WTC11 (cell line): ENCODE measurements at regions not wholly inside any gene's neighbourhood (a gene's known extent, or its start where the extent isn't known, plus 50 kb on each side); places are given as distances from the start of the nearest gene placed in this dataset.

Source experiments
- ATAC-seq: fragments of 200-7000 bp; cut with Tn5 transposase; 2 replicates; pipeline ENCODE4 v1.10.0; 2021; ENCODE audit warnings: mild to moderate bottlenecking, moderate library complexity
- CTCF ChIA-PET: fragments of 300-600 bp; sonication (Branson Sonifier 250); formaldehyde crosslinking; loops from one replicate; lab custom pipeline; 2021; ENCODE audit warnings: antibody characterized with exemption; lab: Charles Lee
- POLR2A ChIA-PET: fragments of 350-600 bp; sonication (Branson Sonifier 250); formaldehyde crosslinking; loops from one replicate; lab custom pipeline; 2021; ENCODE audit warnings: antibody characterized with exemption; lab: Charles Lee
- DNase-seq: peaks from one replicate; pipeline ENCODE4 v3.0.0; 2021; ENCODE audit warnings: low spot score
- H3K27ac Mint-ChIP-seq: 2 replicates; pipeline ENCODE4 v1.8.0; 2021; ENCODE audit warnings: mixed read lengths
- H3K27me3 Mint-ChIP-seq: 2 replicates; pipeline ENCODE4 v1.8.0; 2021; ENCODE audit warnings: low read depth, mild to moderate bottlenecking, moderate library complexity, mixed read lengths
- H3K36me3 Mint-ChIP-seq: 2 replicates; pipeline ENCODE4 v1.8.0; 2021; ENCODE audit warnings: mixed read lengths
- H3K4me1 Mint-ChIP-seq: 2 replicates; pipeline ENCODE4 v1.8.0; 2022; ENCODE audit warnings: mixed read lengths
- H3K4me3 Mint-ChIP-seq: 2 replicates; pipeline ENCODE4 v1.8.0; 2021; ENCODE audit warnings: mild to moderate bottlenecking, moderate library complexity, mixed read lengths
- H3K9me3 Mint-ChIP-seq: 2 replicates; pipeline ENCODE4 v1.8.0; 2021; ENCODE audit warnings: mixed read lengths
- E2F5 ChIP-seq: sonication (generic); formaldehyde crosslinking; IDR thresholded peaks from 2 replicates; pipeline ENCODE4 v1.8.1; 2022; ENCODE audit warnings: mild to moderate bottlenecking, moderate library complexity, missing genetic modification reagents
- GABPB1 ChIP-seq: sonication (generic); formaldehyde crosslinking; IDR thresholded peaks from 2 replicates; pipeline ENCODE4 v1.8.1; 2023; ENCODE audit warnings: mild to moderate bottlenecking, missing genetic modification reagents
- IRF1 ChIP-seq: sonication (generic); formaldehyde crosslinking; IDR thresholded peaks from 2 replicates; pipeline ENCODE4 v1.8.0; 2023; ENCODE audit warnings: missing genetic modification reagents
- KAT7 ChIP-seq: sonication (generic); formaldehyde crosslinking; IDR thresholded peaks from 2 replicates; pipeline ENCODE4 v1.8.1; 2023; ENCODE audit warnings: missing genetic modification reagents, mild to moderate bottlenecking, borderline replicate concordance
- NR2C2 ChIP-seq: sonication (generic); formaldehyde crosslinking; IDR thresholded peaks from 2 replicates; pipeline ENCODE4 v1.8.0; 2022; ENCODE audit warnings: mild to moderate bottlenecking, missing genetic modification reagents
- TEAD4 ChIP-seq: sonication (generic); formaldehyde crosslinking; IDR thresholded peaks from 2 replicates; pipeline ENCODE4 v1.8.0; 2022; ENCODE audit warnings: mild to moderate bottlenecking, missing genetic modification reagents
- USF2 ChIP-seq: sonication (generic); formaldehyde crosslinking; IDR thresholded peaks from 2 replicates; pipeline ENCODE4 v1.8.1; 2023; ENCODE audit warnings: mild to moderate bottlenecking, missing genetic modification reagents, moderate library complexity
- ZNF281 ChIP-seq: sonication (generic); formaldehyde crosslinking; IDR thresholded peaks from 2 replicates; pipeline ENCODE4 v1.8.0; 2023; ENCODE audit warnings: mild to moderate bottlenecking, missing genetic modification reagents
- ZNF425 ChIP-seq: fragments of 250-450 bp; sonication (Bioruptor Pico); conservative IDR thresholded peaks from 2 replicates; pipeline ENCODE4 v1.9.0; 2021; ENCODE audit warnings: mild to moderate bottlenecking
- ZNF512 ChIP-seq: sonication (generic); formaldehyde crosslinking; IDR thresholded peaks from 2 replicates; pipeline ENCODE4 v1.8.1; 2022; ENCODE audit warnings: missing genetic modification reagents, borderline replicate concordance

GRCh38 chr10:3701491-3701890, 83.5 kb downstream of the KLF6 start (continued):
- no peak for TF ChIP-seq ZNF425 (CRISPR knock-in tag)
- TF ChIP-seq ZNF512 (CRISPR knock-in tag), result no peak
- no peak for TF ChIP-seq GABPB1 (CRISPR knock-in tag)
- TF ChIP-seq USF2 (CRISPR knock-in tag), result no peak
- TF ChIP-seq TEAD4, result no peak
- TF ChIP-seq IRF1 (CRISPR knock-in tag), result no peak
- TF ChIP-seq, all 79 proteins: peak for 0

GRCh38 chr10:3700531-3701076, 84.4 kb downstream of the KLF6 start:
- no peak for DNase-seq
- peak overlapping the region; percentile 72 for H3K27ac Mint-ChIP-seq

More at GRCh38 chr10:3700531-3701076, 84.4 kb downstream of the KLF6 start:
- ChIA-PET POLR2A (no interaction called here), CTCF (no interaction called here)
- Mint-ChIP-seq H3K4me3 (no peak overlapping the region), H3K36me3 (no peaks in the 10 kb centered on the region), H3K4me1 (peaks cover 23% of the 10 kb centered on the region), H3K27me3 (no peaks in the 10 kb centered on the region; the same call in 1 of the 2 replicates), H3K9me3 (peaks cover 23% of the 10 kb centered on the region)
- TF ChIP-seq KAT7 (CRISPR knock-in tag) (no peak), ZNF281 (CRISPR knock-in tag) (no peak), E2F5 (CRISPR knock-in tag) (no peak), USF2 (CRISPR knock-in tag) (no peak), ZNF425 (CRISPR knock-in tag) (no peak), NR2C2 (no peak)
- ATAC-seq, result no peak
